HEK293 (cell line): ENCODE measurements at regions not wholly inside any gene's neighbourhood (a gene's known extent, or its start where the extent isn't known, plus 50 kb on each side); places are given as distances from the start of the nearest gene placed in this dataset.

Source experiments
- CTCF ChIP-seq: fragments of 450-650 bp; formaldehyde crosslinking; IDR thresholded peaks from 2 replicates; pipeline ENCODE4 v1.5.1; 2016; ENCODE audit warnings: missing biosample characterization, missing genetic modification characterization
- KLF10 ChIP-seq: fragments of 450-650 bp; IDR thresholded peaks from 2 replicates; pipeline ENCODE4 v1.5.1; 2018; ENCODE audit warnings: missing biosample characterization, mild to moderate bottlenecking, missing genetic modification characterization
- PBX3 ChIP-seq: sonication (generic); formaldehyde crosslinking; IDR thresholded peaks from 2 replicates; pipeline ENCODE4 v1.8.1; 2022; ENCODE audit warnings: mild to moderate bottlenecking, moderate library complexity, missing genetic modification reagents
- TCF7L2 ChIP-seq: IDR thresholded peaks from 2 replicates; pipeline ENCODE4 v1.6.1; 2011; ENCODE audit warnings: low read depth, mild to moderate bottlenecking, inconsistent platforms, low read length, moderate library complexity, borderline replicate concordance
- TSHZ1 ChIP-seq: fragments of 450-650 bp; formaldehyde crosslinking; IDR thresholded peaks from 2 replicates; pipeline ENCODE4 v1.5.1; 2016; ENCODE audit warnings: missing biosample characterization, missing genetic modification characterization, borderline replicate concordance
- YY1 ChIP-seq: fragments of 450-650 bp; formaldehyde crosslinking; IDR thresholded peaks from 2 replicates; pipeline ENCODE4 v1.5.1; 2018; ENCODE audit warnings: missing biosample characterization, missing genetic modification characterization
- ZBTB11 ChIP-seq: fragments of 450-650 bp; formaldehyde crosslinking; conservative IDR thresholded peaks from 2 replicates; pipeline ENCODE4 v1.5.1; 2016; ENCODE audit warnings: low read depth, missing biosample characterization, missing genetic modification characterization
- ZNF704 ChIP-seq: fragments of 450-650 bp; formaldehyde crosslinking; IDR thresholded peaks from 2 replicates; pipeline ENCODE4 v1.5.1; 2016; ENCODE audit warnings: missing biosample characterization, missing genetic modification characterization
- ZNF785 ChIP-seq: fragments of 450-650 bp; formaldehyde crosslinking; IDR thresholded peaks from 2 replicates; pipeline ENCODE4 v1.5.1; 2016; ENCODE audit warnings: missing biosample characterization, missing genetic modification characterization

- TF ChIP-seq CTCF (no peak), YY1 (tag by site-specific recombination) (no peak), TSHZ1 (tag by site-specific recombination) (no peak), ZNF785 (tag by site-specific recombination) (no peak), TCF7L2 (no peak), PBX3 (CRISPR knock-in tag) (no peak), ZNF704 (tag by site-specific recombination) (no peak), ZBTB11 (tag by site-specific recombination) (no peak), KLF10 (no peak)
Observed at GRCh38 chr3:106814231-106814630, 563.0 kb upstream of the CCDC54 start.
